SK-N-SH treated with all-trans-retinoic acid at 6 μM for 48 hours (cell line): ENCODE measurements at regions not wholly inside any gene's neighbourhood (a gene's known extent, or its start where the extent isn't known, plus 50 kb on each side); places are given as distances from the start of the nearest gene placed in this dataset.
"Not testable (repeated sequence)": the region's sequence is repeated elsewhere in the genome, so short reads cannot be mapped to it uniquely, and the experiment has no call there.

Source experiments
- ATAC-seq: fragments of 200-7000 bp; cut with Tn5 transposase; 3 replicates; pipeline ENCODE4 v1.9.1; 2020; ENCODE audit warnings: mild to moderate bottlenecking, moderate library complexity
- BACH2 ChIP-seq: fragments of 250-450 bp; sonication (Bioruptor Pico); IDR thresholded peaks from 2 replicates; pipeline ENCODE4 v1.9.0; 2021; ENCODE audit warnings: mild to moderate bottlenecking, borderline replicate concordance
- CREB5 ChIP-seq: fragments of 250-450 bp; sonication (Bioruptor Pico); IDR thresholded peaks from 2 replicates; pipeline ENCODE4 v1.5.1; 2020; ENCODE audit warnings: low read depth, mild to moderate bottlenecking, moderate library complexity
- CSDC2 ChIP-seq: fragments of 250-450 bp; sonication (Bioruptor Pico); IDR thresholded peaks from 2 replicates; pipeline ENCODE4 v1.5.0; 2020; ENCODE audit warnings: mild to moderate bottlenecking, moderate library complexity
- CSRNP3 ChIP-seq: fragments of 250-450 bp; sonication (Bioruptor Pico); IDR thresholded peaks from 2 replicates; pipeline ENCODE4 v1.5.1; 2021; ENCODE audit warnings: mild to moderate bottlenecking, moderate library complexity
- ESRRG ChIP-seq: fragments of 250-450 bp; sonication (Bioruptor Pico); IDR thresholded peaks from 2 replicates; pipeline ENCODE4 v1.6.1; 2021; ENCODE audit warnings: mild to moderate bottlenecking
- GLIS3 ChIP-seq: fragments of 250-450 bp; sonication (Bioruptor Pico); IDR thresholded peaks from 2 replicates; pipeline ENCODE4 v1.5.0; 2020; ENCODE audit warnings: mild to moderate bottlenecking, moderate library complexity
- ISL1 ChIP-seq: fragments of 250-450 bp; sonication (Bioruptor Pico); IDR thresholded peaks from 2 replicates; pipeline ENCODE4 v2.1.2; 2022; ENCODE audit warnings: mild to moderate bottlenecking, moderate library complexity
- OSR1 ChIP-seq: fragments of 250-450 bp; sonication (Bioruptor Pico); IDR thresholded peaks from 2 replicates; pipeline ENCODE4 v1.8.0; 2022; ENCODE audit warnings: moderate library complexity, mild to moderate bottlenecking, inconsistent platforms
- PATZ1 ChIP-seq: fragments of 250-450 bp; sonication (Bioruptor Pico); IDR thresholded peaks from 2 replicates; pipeline ENCODE4 v1.8.0; 2020; ENCODE audit warnings: mild to moderate bottlenecking, moderate library complexity, borderline replicate concordance
- RARB ChIP-seq: fragments of 250-450 bp; sonication (Bioruptor Pico); IDR thresholded peaks from 2 replicates; pipeline ENCODE4 v1.8.0; 2021; ENCODE audit warnings: mild to moderate bottlenecking, moderate library complexity
- SNAI2 ChIP-seq: fragments of 250-450 bp; sonication (Bioruptor Pico); IDR thresholded peaks from 2 replicates; pipeline ENCODE4 v1.5.0; 2020; ENCODE audit warnings: mild to moderate bottlenecking, moderate library complexity
- TOX ChIP-seq: fragments of 250-450 bp; sonication (Bioruptor Pico); IDR thresholded peaks from 2 replicates; pipeline ENCODE4 v1.8.0; 2021; ENCODE audit warnings: mild to moderate bottlenecking, moderate library complexity, borderline replicate concordance
- TSHZ2 ChIP-seq: fragments of 250-450 bp; sonication (Bioruptor Pico); IDR thresholded peaks from 2 replicates; pipeline ENCODE4 v1.5.0; 2020; ENCODE audit warnings: mild to moderate bottlenecking, moderate library complexity
- ZC3H10 ChIP-seq: fragments of 250-450 bp; sonication (Bioruptor Pico); IDR thresholded peaks from 2 replicates; pipeline ENCODE4 v1.5.1; 2021; ENCODE audit warnings: mild to moderate bottlenecking, moderate library complexity
- ZFP3 ChIP-seq: fragments of 250-450 bp; sonication (Bioruptor Pico); IDR thresholded peaks from 2 replicates; pipeline ENCODE4 v1.5.0; 2020; ENCODE audit warnings: mild to moderate bottlenecking, moderate library complexity
- ZFP30 ChIP-seq: fragments of 450-650 bp; formaldehyde crosslinking; IDR thresholded peaks from 2 replicates; pipeline ENCODE4 v1.5.0; 2022; ENCODE audit warnings: mild to moderate bottlenecking, moderate library complexity
- ZNF70 ChIP-seq: fragments of 450-650 bp; formaldehyde crosslinking; IDR thresholded peaks from 2 replicates; pipeline ENCODE4 v1.5.0; 2020; ENCODE audit warnings: mild to moderate bottlenecking, moderate library complexity
- ZNF8 ChIP-seq: fragments of 450-650 bp; formaldehyde crosslinking; IDR thresholded peaks from 2 replicates; pipeline ENCODE4 v1.5.0; 2020; ENCODE audit warnings: mild to moderate bottlenecking, moderate library complexity

- TF ChIP-seq ISL1 (CRISPR knock-in tag) (no peak), ZNF70 (CRISPR knock-in tag) (no peak), ESRRG (CRISPR knock-in tag) (no peak)
Observed at GRCh38 chr6:88499845-88500699, 333.9 kb upstream of the CNR1 start (continued).

GRCh38 chr6:88499436-88499835, 333.3 kb upstream of the CNR1 start:
- ATAC-seq: no peak
- no peak for TF ChIP-seq RARB (CRISPR knock-in tag)

- ATAC-seq: not testable (repeated sequence)
Observed at GRCh38 chr6:88497403-88497802, 331.3 kb upstream of the CNR1 start.

- ATAC-seq: no peak
- TF ChIP-seq OSR1 (CRISPR knock-in tag) (no peak), CSDC2 (no peak), TOX (CRISPR knock-in tag) (no peak), CSRNP3 (CRISPR knock-in tag) (no peak), ESRRG (CRISPR knock-in tag) (no peak), CREB5 (CRISPR knock-in tag) (no peak), PATZ1 (CRISPR knock-in tag) (no peak), ZFP30 (CRISPR knock-in tag) (no peak), RARB (CRISPR knock-in tag) (no peak), GLIS3 (no peak), ISL1 (CRISPR knock-in tag) (no peak), BACH2 (no peak)
Observed at GRCh38 chr6:88494401-88495140, 328.4 kb upstream of the CNR1 start.

- TF ChIP-seq CSDC2 (no peak), ZFP3 (CRISPR knock-in tag) (no peak), ZNF8 (CRISPR knock-in tag) (no peak), CREB5 (CRISPR knock-in tag) (no peak), TSHZ2 (no peak), SNAI2 (CRISPR knock-in tag) (no peak), ZC3H10 (CRISPR knock-in tag) (no peak), BACH2 (no peak)
- TF ChIP-seq, all 23 proteins: peak for 0
- no peak for ATAC-seq
Observed at GRCh38 chr6:88493717-88494116, 327.6 kb upstream of the CNR1 start.
